ENCODE measurements at regions not wholly inside any gene's neighbourhood (a gene's known extent, or its start where the extent isn't known, plus 50 kb on each side); places are given as distances from the start of the nearest gene placed in this dataset.

DNA sequence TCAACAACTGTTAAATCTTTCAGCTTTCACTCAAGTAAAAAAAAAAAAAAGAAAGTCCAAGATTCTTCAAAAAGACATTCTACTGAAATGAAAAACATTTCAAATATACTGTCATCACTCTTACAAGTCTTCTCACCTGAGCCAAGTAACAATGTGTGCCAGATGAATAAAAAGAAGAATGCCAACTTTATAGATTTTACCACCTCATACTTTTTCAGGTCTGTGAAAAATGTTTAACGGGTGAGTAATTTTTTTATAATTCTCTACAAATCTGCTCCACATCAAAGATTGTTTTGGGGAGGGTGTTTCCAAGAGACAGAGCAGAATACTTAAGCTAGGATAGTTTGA is 181.0 kb upstream of the BMP4 start:
- TF ChIP-seq, protein P1, sequence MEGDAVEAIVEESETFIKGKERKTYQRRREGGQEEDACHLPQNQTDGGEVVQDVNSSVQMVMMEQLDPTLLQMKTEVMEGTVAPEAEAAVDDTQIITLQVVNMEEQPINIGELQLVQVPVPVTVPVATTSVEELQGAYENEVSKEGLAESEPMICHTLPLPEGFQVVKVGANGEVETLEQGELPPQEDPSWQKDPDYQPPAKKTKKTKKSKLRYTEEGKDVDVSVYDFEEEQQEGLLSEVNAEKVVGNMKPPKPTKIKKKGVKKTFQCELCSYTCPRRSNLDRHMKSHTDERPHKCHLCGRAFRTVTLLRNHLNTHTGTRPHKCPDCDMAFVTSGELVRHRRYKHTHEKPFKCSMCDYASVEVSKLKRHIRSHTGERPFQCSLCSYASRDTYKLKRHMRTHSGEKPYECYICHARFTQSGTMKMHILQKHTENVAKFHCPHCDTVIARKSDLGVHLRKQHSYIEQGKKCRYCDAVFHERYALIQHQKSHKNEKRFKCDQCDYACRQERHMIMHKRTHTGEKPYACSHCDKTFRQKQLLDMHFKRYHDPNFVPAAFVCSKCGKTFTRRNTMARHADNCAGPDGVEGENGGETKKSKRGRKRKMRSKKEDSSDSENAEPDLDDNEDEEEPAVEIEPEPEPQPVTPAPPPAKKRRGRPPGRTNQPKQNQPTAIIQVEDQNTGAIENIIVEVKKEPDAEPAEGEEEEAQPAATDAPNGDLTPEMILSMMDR (IDR thresholded peaks at IDR 0.05; ENCODE audit: unreplicated experiment) = no peak
- no peak for DNase-seq (ENCODE audit: low spot score in 2 of 2, unreplicated experiment in 2 of 2)
- no peak overlapping the region for H3K27ac Mint-ChIP-seq
- H3K4me3 Mint-ChIP-seq = no peak overlapping the region
- no peaks in the 10 kb centered on the region for H3K27me3 Mint-ChIP-seq (ENCODE audit: low read depth)
- no peaks in the 10 kb centered on the region for H3K4me1 Mint-ChIP-seq
- peaks cover 2% of the 10 kb centered on the region for H3K9me3 Mint-ChIP-seq
- no peaks in the 10 kb centered on the region for H3K36me3 Mint-ChIP-seq

DNA sequence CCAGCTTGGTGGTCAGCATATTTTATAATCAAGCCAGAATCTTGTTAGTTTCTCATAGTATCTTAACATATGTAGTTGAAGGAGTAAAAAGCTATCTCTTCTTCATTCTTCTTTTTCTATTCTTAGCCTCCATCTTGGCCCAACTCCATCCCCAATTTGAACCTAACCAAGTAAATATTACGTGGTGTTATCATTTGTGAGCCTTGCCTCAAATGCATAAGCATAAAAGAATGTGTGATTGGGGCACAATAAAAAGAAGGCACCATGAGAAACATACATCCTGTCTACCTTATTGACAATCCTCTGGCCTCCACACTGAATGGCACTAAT is 181.4 kb upstream of the BMP4 start:
- H3K9me3 Mint-ChIP-seq = peaks cover 6% of the 10 kb centered on the region
- no peak overlapping the region for H3K27ac Mint-ChIP-seq
- no peak for DNase-seq (ENCODE audit: low spot score in 2 of 2, unreplicated experiment in 2 of 2)
- no peaks in the 10 kb centered on the region for H3K36me3 Mint-ChIP-seq
- H3K4me3 Mint-ChIP-seq = no peak overlapping the region
- TF ChIP-seq, protein P1 (IDR thresholded peaks at IDR 0.05; ENCODE audit: unreplicated experiment) = no peak
- no peaks in the 10 kb centered on the region for H3K4me1 Mint-ChIP-seq
- H3K27me3 Mint-ChIP-seq (ENCODE audit: low read depth) = no peaks in the 10 kb centered on the region

- no peaks in the 10 kb centered on the region for H3K4me1 Mint-ChIP-seq
- no peak for DNase-seq (ENCODE audit: low spot score in 2 of 2, unreplicated experiment in 2 of 2)
- H3K27me3 Mint-ChIP-seq (ENCODE audit: low read depth) = no peaks in the 10 kb centered on the region
- H3K4me3 Mint-ChIP-seq = no peak overlapping the region
- no peak overlapping the region for H3K27ac Mint-ChIP-seq
- H3K36me3 Mint-ChIP-seq = no peaks in the 10 kb centered on the region
- TF ChIP-seq, protein P1 (IDR thresholded peaks at IDR 0.05; ENCODE audit: unreplicated experiment) = no peak
- peaks cover 6% of the 10 kb centered on the region for H3K9me3 Mint-ChIP-seq
Measured at GRCh38 chr14:54138354-54139038, 181.9 kb upstream of the BMP4 start.

DNA sequence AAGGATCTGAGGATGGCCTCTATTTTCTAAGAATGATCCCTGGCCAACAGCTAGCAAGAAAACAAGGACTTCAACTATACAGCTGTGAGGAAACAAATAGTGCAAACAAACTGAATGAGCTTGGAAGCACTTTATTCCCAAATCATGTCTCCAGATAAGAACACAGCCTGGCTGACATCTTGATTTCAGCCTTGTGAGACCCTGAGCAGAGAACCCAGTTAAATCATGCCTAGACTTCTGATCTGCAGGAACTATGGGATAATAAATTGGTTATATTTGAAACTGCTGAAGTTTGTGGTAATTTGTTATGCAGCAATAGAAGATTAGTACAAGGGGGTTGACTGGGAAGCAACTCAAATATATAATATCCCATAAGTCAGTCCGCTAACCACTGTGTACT is 183.9 kb upstream of the BMP4 start:
- no peaks in the 10 kb centered on the region for H3K27me3 Mint-ChIP-seq (ENCODE audit: low read depth)
- peaks cover 6% of the 10 kb centered on the region for H3K9me3 Mint-ChIP-seq
- no peak for DNase-seq (ENCODE audit: low spot score in 2 of 2, unreplicated experiment in 2 of 2)
- no peak overlapping the region for H3K27ac Mint-ChIP-seq
- TF ChIP-seq, protein P1 (IDR thresholded peaks at IDR 0.05; ENCODE audit: unreplicated experiment) = no peak
- no peaks in the 10 kb centered on the region for H3K36me3 Mint-ChIP-seq
- H3K4me1 Mint-ChIP-seq = no peaks in the 10 kb centered on the region
- H3K4me3 Mint-ChIP-seq = no peak overlapping the region

- H3K27me3 Mint-ChIP-seq (ENCODE audit: low read depth) = no peaks in the 10 kb centered on the region
- no peaks in the 10 kb centered on the region for H3K4me1 Mint-ChIP-seq
- TF ChIP-seq, protein P1 (IDR thresholded peaks at IDR 0.05; ENCODE audit: unreplicated experiment) = no peak
- H3K9me3 Mint-ChIP-seq = peaks cover 43% of the 10 kb centered on the region
- H3K27ac Mint-ChIP-seq = no peak overlapping the region
- no peak overlapping the region for H3K4me3 Mint-ChIP-seq
- H3K36me3 Mint-ChIP-seq = peaks cover 15% of the 10 kb centered on the region
- no peak for DNase-seq (ENCODE audit: low spot score in 2 of 2, unreplicated experiment in 2 of 2)
Measured at GRCh38 chr14:54146601-54147000, 190.0 kb upstream of the BMP4 start.

GRCh38 chr14:54147282-54147681 is 190.7 kb upstream of the BMP4 start:
- TF ChIP-seq, protein P1 (IDR thresholded peaks at IDR 0.05; ENCODE audit: unreplicated experiment) = no peak
- Mint-ChIP-seq H3K36me3 (peaks cover 15% of the 10 kb centered on the region), H3K9me3 (peaks cover 43% of the 10 kb centered on the region), H3K27ac (no peak overlapping the region), H3K4me3 (no peak overlapping the region), H3K4me1 (no peaks in the 10 kb centered on the region), H3K27me3 (ENCODE audit: low read depth) (no peaks in the 10 kb centered on the region)
- DNase-seq (ENCODE audit: low spot score in 2 of 2, unreplicated experiment in 2 of 2) = no peak

All from mesothelial cell of epicardium (in vitro differentiated cells).